Endothelial cell (in vitro differentiated cells): ENCODE measurements at regions not wholly inside any gene's neighbourhood (a gene's known extent, or its start where the extent isn't known, plus 50 kb on each side); places are given as distances from the start of the nearest gene placed in this dataset.

ENCODE experiments used
- DNase-seq: peaks from one replicate; pipeline ENCODE4 v3.0.0; 2021; ENCODE audit warnings: low spot score
- H3K27ac Mint-ChIP-seq: one replicate; pipeline ENCODE4 v1.8.0; 2021; ENCODE audit warnings: mixed read lengths, inconsistent platforms; ENCODE audit not compliant: unreplicated experiment
- H3K27me3 Mint-ChIP-seq: one replicate; pipeline ENCODE4 v1.8.0; 2021; ENCODE audit warnings: mild to moderate bottlenecking, moderate library complexity, mixed read lengths, inconsistent platforms; ENCODE audit not compliant: unreplicated experiment
- H3K36me3 Mint-ChIP-seq: one replicate; pipeline ENCODE4 v1.8.0; 2021; ENCODE audit warnings: mild to moderate bottlenecking, low read depth, mixed read lengths, inconsistent platforms; ENCODE audit not compliant: unreplicated experiment
- H3K4me1 Mint-ChIP-seq: one replicate; pipeline ENCODE4 v1.8.0; 2021; ENCODE audit warnings: mild to moderate bottlenecking, mixed read lengths, inconsistent platforms; ENCODE audit not compliant: unreplicated experiment
- H3K4me3 Mint-ChIP-seq: one replicate; pipeline ENCODE4 v1.8.0; 2021; ENCODE audit warnings: mild to moderate bottlenecking, mixed read lengths, inconsistent platforms; ENCODE audit not compliant: unreplicated experiment
- H3K9me3 Mint-ChIP-seq: one replicate; pipeline ENCODE4 v1.8.0; 2021; ENCODE audit warnings: mixed read lengths, inconsistent platforms; ENCODE audit not compliant: unreplicated experiment
- TF ChIP-seq, protein P1 (sequence below): fragments of 200-600 bp; sonication (generic); IDR thresholded peaks from one replicate; pipeline ENCODE4 v1.5.0; 2021; ENCODE audit warnings: antibody characterized with exemption; ENCODE audit not compliant: unreplicated experiment

- Mint-ChIP-seq H3K9me3 (no peaks in the 10 kb centered on the region), H3K27me3 (peaks cover 8% of the 10 kb centered on the region), H3K36me3 (no peaks in the 10 kb centered on the region), H3K4me3 (no peak overlapping the region), H3K4me1 (peaks cover 4% of the 10 kb centered on the region), H3K27ac (no peak overlapping the region)
- TF ChIP-seq, protein P1, sequence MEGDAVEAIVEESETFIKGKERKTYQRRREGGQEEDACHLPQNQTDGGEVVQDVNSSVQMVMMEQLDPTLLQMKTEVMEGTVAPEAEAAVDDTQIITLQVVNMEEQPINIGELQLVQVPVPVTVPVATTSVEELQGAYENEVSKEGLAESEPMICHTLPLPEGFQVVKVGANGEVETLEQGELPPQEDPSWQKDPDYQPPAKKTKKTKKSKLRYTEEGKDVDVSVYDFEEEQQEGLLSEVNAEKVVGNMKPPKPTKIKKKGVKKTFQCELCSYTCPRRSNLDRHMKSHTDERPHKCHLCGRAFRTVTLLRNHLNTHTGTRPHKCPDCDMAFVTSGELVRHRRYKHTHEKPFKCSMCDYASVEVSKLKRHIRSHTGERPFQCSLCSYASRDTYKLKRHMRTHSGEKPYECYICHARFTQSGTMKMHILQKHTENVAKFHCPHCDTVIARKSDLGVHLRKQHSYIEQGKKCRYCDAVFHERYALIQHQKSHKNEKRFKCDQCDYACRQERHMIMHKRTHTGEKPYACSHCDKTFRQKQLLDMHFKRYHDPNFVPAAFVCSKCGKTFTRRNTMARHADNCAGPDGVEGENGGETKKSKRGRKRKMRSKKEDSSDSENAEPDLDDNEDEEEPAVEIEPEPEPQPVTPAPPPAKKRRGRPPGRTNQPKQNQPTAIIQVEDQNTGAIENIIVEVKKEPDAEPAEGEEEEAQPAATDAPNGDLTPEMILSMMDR, result no peak
- DNase-seq, result no peak
These were observed 144.4 kb downstream of the ZIC5 start for GRCh38 chr13:99827011-99827772.

DNA sequence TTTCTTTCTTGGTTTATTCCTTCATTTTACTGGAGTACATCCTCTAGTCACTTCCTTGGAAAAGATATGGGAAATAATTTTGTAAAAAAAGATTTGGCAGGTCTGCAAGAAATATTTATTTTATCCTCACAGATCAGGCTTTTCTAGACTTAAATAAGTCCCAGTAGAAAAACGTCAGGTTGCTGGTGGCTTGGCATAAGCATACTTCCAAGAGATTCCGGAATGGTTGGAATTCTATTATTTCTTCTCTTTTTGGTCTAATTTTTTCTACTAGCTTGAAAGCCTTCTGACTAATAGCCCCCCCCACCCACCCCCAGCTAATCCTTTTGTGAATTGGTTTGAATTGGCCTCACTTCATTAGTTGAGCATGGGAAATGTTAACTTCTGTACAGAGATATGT is 147.6 kb downstream of the ZIC5 start:
- Mint-ChIP-seq H3K27me3 (peaks cover 4% of the 10 kb centered on the region), H3K4me1 (no peaks in the 10 kb centered on the region), H3K27ac (no peak overlapping the region), H3K36me3 (no peaks in the 10 kb centered on the region), H3K9me3 (no peaks in the 10 kb centered on the region), H3K4me3 (no peak overlapping the region)
- TF ChIP-seq, protein P1, result no peak
- DNase-seq, result no peak

- H3K36me3 Mint-ChIP-seq, result no peaks in the 10 kb centered on the region
These were observed 148.7 kb downstream of the ZIC5 start for GRCh38 chr13:99822820-99823219.

GRCh38 chr13:99821741-99822140 is 149.8 kb downstream of the ZIC5 start:
- H3K4me3 Mint-ChIP-seq, result no peak overlapping the region
- TF ChIP-seq, protein P1, result no peak
- H3K4me1 Mint-ChIP-seq, result peaks cover 8% of the 10 kb centered on the region
- no peaks in the 10 kb centered on the region for H3K9me3 Mint-ChIP-seq
- H3K36me3 Mint-ChIP-seq, result peaks cover 4% of the 10 kb centered on the region
- H3K27ac Mint-ChIP-seq, result no peak overlapping the region
- H3K27me3 Mint-ChIP-seq, result peaks cover 3% of the 10 kb centered on the region
- DNase-seq, result no peak

More at GRCh38 chr13:99822820-99823219, 148.7 kb downstream of the ZIC5 start:
- TF ChIP-seq, protein P1, result no peak
- Mint-ChIP-seq H3K4me1 (peaks cover 7% of the 10 kb centered on the region), H3K4me3 (no peak overlapping the region), H3K27ac (no peak overlapping the region), H3K27me3 (peaks cover 1% of the 10 kb centered on the region), H3K9me3 (no peaks in the 10 kb centered on the region)
- DNase-seq, result no peak

DNA sequence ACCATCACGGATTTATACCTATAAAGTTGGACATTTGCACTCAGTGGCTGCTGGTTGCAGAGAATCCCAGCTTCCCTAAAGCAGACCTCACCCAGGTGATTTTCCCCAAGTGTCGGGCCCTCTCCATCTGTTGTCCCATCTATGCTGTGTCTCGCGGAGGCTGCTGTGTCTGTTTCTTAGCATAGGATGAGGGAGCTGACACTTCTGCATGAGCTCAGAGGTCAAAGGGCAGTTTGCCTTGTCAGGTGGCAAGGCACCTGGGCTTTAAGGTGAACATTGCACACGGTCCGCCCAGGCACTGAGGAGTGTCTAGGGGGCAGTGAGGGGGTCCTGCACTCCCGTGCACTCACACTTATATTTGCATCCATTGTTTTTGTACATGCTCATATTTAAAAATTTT is 151.6 kb downstream of the ZIC5 start:
- H3K27ac Mint-ChIP-seq, result no peak overlapping the region
- H3K4me3 Mint-ChIP-seq, result no peak overlapping the region
- H3K36me3 Mint-ChIP-seq, result peaks cover 5% of the 10 kb centered on the region
- TF ChIP-seq, protein P1, result no peak
- peaks cover 8% of the 10 kb centered on the region for H3K4me1 Mint-ChIP-seq
- no peak for DNase-seq
- peaks cover 3% of the 10 kb centered on the region for H3K27me3 Mint-ChIP-seq
- no peaks in the 10 kb centered on the region for H3K9me3 Mint-ChIP-seq
